Testis (tissue), 2 donors: ENCODE measurements at regions not wholly inside any gene's neighbourhood (a gene's known extent, or its start where the extent isn't known, plus 50 kb on each side); places are given as distances from the start of the nearest gene placed in this dataset.

Experiments used
- POLR2A ChIP-seq: fragments of 450-650 bp; IDR thresholded peaks from one replicate; pipeline ENCODE4 v1.6.1; 2017; ENCODE audit warnings: antibody characterized with exemption, mild to moderate bottlenecking, moderate library complexity
- TF ChIP-seq, protein P1 (sequence below), 3 experiments: fragments of 450-650 bp in 2 of 3; fragments of 200-600 bp in 1 of 3; sonication (generic) in 1 of 3; IDR thresholded peaks; one replicate each; pipeline ENCODE4 v1.5.1; 2016 to 2019; ENCODE audit warnings: antibody characterized with exemption in 3 of 3, mild to moderate bottlenecking in 2 of 3, moderate library complexity in 1 of 3

DNA sequence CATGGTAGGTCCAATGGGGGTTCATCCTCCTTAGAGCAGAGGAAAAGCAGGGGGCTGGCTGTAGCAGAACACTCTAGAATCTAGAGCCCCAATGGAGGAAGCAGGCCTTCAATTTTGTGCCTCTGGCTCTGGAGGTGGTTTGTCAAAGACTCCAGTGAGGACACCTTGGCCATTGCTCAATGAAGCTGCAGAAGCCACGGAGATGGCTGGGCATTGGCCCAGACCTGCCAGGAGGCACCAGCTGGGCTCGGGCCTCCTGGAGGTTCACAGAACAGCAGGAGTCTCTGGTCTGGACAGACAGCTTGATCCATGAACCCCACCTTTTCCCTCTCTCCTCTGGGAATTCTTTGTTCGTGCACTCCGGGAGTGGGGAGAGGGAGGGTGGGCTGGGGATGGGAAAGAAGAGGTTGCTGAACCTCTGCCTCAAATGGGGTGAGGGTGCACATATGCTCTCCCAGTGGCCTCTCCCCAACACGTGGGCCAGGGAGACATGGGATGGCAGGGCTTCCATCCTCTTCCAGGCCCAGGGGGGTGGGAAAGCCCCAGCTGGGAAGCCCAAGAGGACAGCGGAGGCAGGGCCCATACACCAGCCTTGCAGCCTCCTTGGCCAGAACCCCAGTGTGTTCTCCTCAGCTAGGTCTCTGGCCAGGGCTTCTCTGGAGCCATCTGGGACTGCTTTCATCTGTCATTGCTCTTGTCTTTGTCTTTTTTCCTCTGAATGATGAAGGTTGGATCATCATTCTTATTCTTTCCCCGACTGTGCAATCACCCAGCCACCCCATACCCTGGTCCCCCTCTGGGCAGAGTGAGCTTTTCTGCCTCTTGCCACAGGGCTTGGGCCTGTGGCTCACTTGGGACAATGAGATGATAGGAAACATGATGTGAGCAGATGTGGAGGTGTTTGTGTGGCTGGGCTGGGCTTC lies 1019.4 kb downstream of the BRD1 start:
- TF ChIP-seq, protein P1, sequence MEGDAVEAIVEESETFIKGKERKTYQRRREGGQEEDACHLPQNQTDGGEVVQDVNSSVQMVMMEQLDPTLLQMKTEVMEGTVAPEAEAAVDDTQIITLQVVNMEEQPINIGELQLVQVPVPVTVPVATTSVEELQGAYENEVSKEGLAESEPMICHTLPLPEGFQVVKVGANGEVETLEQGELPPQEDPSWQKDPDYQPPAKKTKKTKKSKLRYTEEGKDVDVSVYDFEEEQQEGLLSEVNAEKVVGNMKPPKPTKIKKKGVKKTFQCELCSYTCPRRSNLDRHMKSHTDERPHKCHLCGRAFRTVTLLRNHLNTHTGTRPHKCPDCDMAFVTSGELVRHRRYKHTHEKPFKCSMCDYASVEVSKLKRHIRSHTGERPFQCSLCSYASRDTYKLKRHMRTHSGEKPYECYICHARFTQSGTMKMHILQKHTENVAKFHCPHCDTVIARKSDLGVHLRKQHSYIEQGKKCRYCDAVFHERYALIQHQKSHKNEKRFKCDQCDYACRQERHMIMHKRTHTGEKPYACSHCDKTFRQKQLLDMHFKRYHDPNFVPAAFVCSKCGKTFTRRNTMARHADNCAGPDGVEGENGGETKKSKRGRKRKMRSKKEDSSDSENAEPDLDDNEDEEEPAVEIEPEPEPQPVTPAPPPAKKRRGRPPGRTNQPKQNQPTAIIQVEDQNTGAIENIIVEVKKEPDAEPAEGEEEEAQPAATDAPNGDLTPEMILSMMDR (IDR thresholded peaks at IDR 0.05): no peak
- TF ChIP-seq POLR2A: no peak
